ENCODE measurements at regions not wholly inside any gene's neighbourhood (a gene's known extent, or its start where the extent isn't known, plus 50 kb on each side); places are given as distances from the start of the nearest gene placed in this dataset.

- TF ChIP-seq ZNF605 (CRISPR knock-in tag; IDR thresholded peaks at IDR 0.05), result no peak
- no peak for TF ChIP-seq PAX8 (CRISPR knock-in tag; IDR thresholded peaks at IDR 0.05; ENCODE audit: borderline replicate concordance)
- no peak for TF ChIP-seq CBFB (CRISPR knock-in tag; IDR thresholded peaks at IDR 0.05)
- TF ChIP-seq HDAC6 (IDR thresholded peaks at IDR 0.05; ENCODE audit: low read depth, low read length), result no peak
- TF ChIP-seq MAFF (IDR thresholded peaks at IDR 0.05; ENCODE audit: low read depth, low read length), result no peak
- TF ChIP-seq CTCF (CRISPR knock-in tag; IDR thresholded peaks at IDR 0.05), result no peak
- TF ChIP-seq ZNF251 (CRISPR knock-in tag; IDR thresholded peaks at IDR 0.05), result no peak
- TF ChIP-seq RFX1 (IDR thresholded peaks at IDR 0.05), result no peak
- TF ChIP-seq ADNP (CRISPR knock-in tag; IDR thresholded peaks at IDR 0.05), result no peak
- no peak for TF ChIP-seq SMARCC2 (IDR thresholded peaks at IDR 0.05)
- TF ChIP-seq ELF1 (CRISPR knock-in tag; IDR thresholded peaks at IDR 0.05), result no peak
- no peak for TF ChIP-seq FOSL1 (CRISPR knock-in tag; IDR thresholded peaks at IDR 0.05; ENCODE audit: borderline replicate concordance)
Measured at GRCh38 chrX:74231625-74232024, 72.4 kb upstream of the ZCCHC13 start.
